Right ventricle myocardium inferior (tissue), 1 donor: ENCODE measurements at regions not wholly inside any gene's neighbourhood (a gene's known extent, or its start where the extent isn't known, plus 50 kb on each side); places are given as distances from the start of the nearest gene placed in this dataset.

Experiments used
- ATAC-seq: fragments of 200-7000 bp; cut with Tn5 transposase; one replicate; pipeline ENCODE4 v1.9.1; 2020; ENCODE audit warnings: mild to moderate bottlenecking, moderate library complexity
- DNase-seq: peaks from one replicate; pipeline ENCODE4 v3.0.0; 2021; ENCODE audit errors: missing footprints
- intact Hi-C: fragments of 100-400 bp; cut with DNase I; formaldehyde crosslinking; loops from one replicate; pipeline ENCODE4 v1.11.0; 2022
- donor health status: DM: no; HTN: yes; CAD: no; lungs with severe emphysema.

DNA sequence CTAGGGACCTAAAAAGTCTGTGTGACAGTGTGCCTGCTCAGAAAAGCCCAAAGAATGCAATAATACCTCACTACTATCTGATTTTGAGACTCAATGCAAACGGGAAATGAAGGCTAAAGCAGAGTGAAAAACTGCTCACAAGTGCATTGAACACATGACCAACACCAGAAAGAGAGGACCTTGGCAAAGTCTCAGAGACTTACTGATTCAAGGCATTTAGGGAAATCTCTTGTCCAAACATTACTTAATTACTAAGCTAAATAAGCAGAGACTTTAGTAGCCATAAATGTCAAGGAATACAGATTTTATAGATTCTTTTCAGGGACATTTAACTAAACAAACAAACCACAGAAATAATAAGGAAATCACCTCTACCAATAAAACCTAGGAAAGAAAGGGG lies 916.0 kb downstream of the FSTL5 start:
- intact Hi-C loops = no loop called here
- ATAC-seq = no peak

DNA sequence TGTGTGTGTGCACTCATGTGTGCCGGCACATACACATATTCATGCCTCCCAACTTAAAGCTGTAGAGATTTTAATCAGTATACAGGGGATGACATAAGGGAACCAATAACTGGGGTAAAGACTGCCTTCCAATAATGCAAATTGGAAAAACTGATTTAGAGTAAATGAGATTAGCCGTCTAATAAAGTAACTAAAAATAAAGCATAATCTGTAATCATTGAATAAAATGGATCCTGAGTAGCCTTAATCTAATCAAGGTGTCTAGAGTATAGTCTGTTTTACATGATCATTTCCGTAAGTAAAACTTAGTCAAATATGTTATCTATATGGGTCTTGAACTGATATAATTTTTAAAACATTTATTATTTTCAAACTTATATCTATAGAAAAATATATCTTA lies 925.8 kb downstream of the FSTL5 start:
- intact Hi-C loops = no loop called here
- ATAC-seq (no peak), DNase-seq (no peak)

More for the DNA sequence above, 916.0 kb downstream of the FSTL5 start:
- no peak for DNase-seq

DNA sequence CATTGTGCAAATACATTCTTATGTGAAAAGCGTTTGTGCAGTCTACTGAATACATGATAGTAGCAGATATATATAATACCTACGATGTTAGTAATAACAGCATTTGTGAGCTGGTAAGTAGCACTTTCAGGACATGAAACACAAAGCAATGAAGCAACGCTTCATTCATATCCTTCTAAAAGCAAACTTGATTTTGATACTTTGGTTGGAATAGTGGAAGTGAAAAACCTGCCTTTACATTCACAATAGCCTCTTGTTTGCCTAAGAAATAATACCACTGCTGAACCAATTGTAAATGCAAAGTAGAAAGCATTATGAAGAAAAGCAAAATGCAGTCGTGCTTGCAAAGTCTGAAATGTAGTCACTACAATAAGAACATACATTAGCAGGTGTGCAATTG lies 926.3 kb downstream of the FSTL5 start:
- intact Hi-C loops = no loop called here
- ATAC-seq (no peak), DNase-seq (no peak)

DNA sequence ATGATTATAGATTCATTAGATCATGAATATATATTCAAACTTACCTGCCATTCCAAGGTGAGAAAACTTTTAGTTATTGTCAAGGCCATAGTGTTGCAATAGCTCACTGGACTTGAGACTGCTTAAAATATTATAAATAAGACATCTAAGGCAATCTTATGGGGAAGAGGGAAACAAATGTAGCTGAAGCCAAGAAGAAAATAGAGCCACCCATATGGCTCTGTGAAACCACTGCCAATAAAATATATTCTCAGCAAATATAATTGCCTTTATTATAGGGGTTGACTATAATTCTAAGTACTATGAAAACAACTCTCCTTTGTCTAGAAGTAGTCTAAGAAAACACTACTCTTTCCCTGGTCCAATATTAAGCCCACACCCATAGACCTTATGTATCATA lies 938.5 kb downstream of the FSTL5 start:
- DNase-seq = no peak
- ATAC-seq = no peak
- intact Hi-C loops = no loop called here

DNA sequence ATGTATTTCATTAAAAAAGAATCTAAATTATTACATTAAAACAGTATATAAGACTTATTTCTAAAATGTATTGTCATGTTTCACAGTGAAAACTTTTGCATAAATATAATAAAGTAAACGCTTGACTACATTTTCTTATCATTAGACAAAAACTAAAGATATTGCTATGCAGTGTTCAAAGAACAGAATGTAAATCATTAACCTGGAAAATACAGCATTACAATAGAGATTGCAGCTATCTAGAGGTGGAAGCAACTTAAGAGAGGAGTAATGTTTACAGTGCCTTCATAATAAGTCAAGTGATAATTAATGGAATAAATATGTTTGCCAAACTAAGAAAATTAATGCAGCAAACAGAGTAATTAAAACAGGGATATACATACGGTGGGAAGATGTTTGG lies 940.9 kb downstream of the FSTL5 start:
- no peak for DNase-seq
- no peak for ATAC-seq
- intact Hi-C loops = no loop called here

DNA sequence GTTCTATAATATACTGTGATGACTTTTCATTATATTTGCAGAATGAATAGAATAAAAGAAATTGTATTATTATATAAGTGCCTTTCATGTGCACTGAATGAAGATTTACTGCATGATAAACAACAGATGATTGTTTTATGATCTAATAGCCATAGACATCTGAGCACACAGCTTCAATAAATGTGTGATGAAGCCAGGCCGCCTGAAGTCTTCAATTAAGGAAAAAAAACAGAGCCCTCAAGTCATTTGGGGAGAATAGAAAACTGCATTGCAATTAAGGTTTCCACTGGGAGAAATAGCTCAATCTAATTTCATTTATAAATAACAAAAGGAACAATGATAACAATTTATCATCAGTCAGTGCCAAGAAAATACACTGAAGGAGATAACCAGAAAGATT lies 955.2 kb downstream of the FSTL5 start:
- intact Hi-C loops = no loop called here
- ATAC-seq (no peak), DNase-seq (no peak)

DNA sequence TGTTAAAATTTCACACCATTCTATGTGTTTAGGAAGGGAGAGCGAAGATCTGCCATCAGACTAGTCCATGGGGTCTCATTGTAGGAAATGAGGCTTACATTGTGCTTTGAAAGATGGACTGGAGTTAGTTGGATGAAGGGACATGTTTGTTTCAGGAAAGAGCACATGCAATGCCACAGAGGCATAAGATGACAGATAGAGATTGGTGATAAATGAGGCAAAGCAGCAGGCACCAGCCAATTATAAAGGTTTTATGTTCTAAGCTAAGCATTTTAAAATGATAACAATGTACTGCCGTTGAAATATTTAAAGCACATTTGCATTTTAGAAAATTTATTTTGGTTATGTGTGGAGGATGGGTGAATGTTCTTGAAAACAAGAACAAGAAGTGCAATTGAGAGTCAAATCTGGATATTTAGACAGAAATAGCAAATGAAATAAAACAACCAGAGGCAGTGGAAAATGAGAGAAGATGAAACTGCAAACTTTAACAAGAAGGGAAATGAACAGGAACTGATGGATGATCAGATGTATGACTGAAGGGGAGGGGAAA lies 957.2 kb downstream of the FSTL5 start:
- no peak for DNase-seq
- intact Hi-C loops = no loop called here
- no peak for ATAC-seq

DNA sequence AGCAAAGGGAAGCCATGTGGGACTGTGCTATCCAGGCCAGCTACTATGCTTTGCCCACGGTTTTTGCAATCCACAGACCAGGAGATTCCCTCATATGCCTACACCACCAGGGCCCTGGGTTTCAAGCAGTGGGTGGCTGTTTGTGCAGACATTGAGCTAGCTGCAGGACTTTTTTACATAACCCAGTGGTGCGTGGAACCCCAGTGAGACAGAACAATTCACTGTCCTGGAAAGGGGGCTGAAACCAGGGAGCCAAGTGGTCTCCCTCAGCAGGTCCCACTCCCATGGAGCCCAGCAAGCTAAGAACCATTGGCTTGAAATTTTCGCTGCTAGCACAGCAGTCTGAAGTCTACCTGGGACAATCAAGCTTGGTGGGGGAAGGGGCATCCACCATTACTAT lies 959.9 kb downstream of the FSTL5 start:
- no peak for DNase-seq
- intact Hi-C loops = no loop called here
- ATAC-seq = no peak

DNA sequence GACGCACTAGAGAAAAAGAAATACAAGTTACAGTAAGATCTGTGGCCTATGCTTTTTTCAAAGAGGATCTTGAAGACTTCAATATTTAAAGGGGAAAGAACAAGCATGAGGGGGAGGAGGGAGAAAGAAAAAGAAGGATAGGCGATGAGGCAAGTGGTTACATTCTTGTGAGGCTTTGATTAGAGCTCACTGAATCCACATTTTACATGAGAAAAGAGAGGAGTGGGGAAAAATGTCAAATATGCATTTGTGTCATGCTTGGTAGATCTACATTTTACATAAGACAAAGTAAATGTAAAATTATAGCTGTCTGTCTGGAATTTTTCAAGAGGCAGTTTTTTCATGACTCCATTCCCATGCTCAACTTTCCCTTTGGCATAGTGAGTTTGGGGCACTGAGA lies 965.9 kb downstream of the FSTL5 start:
- intact Hi-C loops = no loop called here
- ATAC-seq (no peak), DNase-seq (no peak)

DNA sequence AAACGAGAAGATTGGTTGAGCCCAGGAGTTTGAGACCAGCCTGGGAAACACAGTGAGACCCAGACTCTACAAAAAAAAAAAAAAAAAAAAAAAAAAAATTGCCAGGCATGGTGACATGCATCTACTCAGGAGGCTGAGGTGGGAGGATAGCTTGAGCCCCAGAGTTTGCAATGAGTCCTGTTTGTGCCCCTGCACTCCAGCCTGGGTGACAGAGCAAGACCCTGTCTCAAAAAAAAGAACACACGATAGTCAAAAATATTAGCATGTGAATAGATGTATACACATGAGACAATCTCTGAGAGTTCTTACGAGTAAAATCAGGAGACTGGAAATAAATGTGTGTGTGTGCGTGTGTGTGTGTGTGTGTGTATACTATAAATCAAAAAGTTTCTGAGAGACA lies 966.3 kb downstream of the FSTL5 start:
- intact Hi-C loops = no loop called here
- ATAC-seq = no peak
- DNase-seq = no peak

DNA sequence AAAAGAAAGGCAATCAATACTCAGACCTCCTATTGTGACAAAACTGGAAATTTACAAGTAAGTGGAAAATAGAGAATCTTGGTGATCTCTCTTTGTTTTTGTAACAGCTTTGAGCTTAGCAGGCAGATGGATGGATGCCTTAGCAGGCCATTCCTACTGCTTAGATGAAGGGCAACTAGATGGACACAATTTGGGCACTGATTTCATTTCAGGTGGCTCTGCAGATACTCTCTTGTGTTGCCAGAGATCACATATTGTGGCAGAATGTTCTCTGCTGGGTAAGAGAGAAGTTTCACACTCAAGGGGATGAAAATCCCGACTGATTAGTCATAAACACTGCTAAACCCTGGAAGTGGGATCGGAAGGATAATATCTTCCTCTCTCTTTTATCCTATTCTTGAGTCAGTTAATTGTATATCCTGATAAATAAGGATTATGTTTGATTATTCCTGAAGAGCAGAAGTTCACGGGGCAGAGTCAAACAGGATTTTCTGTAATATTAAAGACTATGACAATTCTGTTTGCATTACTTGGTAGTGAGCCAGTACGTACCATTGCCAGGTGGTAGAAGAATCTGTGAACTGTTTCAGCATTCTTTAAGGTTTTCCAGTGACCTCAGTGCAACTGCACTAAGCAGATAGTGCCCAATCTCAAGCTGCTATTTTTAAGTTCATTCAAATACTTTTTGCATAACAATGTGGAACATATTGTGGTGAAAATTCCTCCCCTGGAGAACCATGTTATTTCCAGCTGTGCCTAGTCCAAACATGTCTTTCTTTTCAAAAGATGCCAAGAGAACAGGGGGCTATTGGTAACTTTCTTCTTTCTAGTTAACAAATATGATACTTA lies 974.3 kb downstream of the FSTL5 start:
- ATAC-seq (no peak), DNase-seq (no peak)
- intact Hi-C loops = no loop called here

DNA sequence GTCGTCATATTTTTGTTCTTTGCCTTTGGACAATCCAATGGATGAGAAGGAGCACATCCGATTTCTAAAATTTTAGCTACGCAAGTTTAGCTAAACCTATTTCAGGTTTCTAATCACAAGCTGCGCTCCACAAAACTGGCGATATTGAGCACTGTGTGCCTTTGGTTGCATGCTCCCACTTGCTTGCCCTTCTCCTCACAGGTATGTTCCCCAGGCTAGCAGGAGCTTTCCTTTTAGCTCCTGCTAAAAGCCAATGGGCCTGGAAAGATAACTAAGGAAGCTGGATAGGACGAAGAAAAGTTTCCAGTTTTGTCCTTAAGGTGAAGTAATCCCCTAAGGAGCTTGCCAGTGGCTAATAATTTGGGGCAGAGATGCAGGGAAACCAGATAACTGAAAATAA lies 975.2 kb downstream of the FSTL5 start:
- ATAC-seq (no peak), DNase-seq (no peak)
- intact Hi-C loops = no loop called here

DNA sequence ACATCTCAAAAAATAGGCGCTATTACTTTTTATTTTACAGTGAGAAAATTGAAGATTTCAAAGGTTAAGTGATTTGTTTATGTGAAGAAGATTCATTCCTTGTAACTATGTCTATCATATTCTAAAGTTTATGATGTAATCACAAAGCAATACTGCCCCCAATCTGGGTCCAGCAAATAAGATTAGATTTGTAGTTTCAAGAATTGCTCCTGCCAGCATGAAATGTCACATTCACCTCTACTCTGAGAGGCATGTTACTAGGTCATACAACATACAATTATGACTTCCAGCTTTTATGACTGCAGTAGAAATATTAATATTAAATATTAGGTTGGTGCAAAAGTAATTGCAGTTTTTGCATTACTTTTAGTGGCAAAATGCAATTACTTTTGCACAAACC lies 976.2 kb downstream of the FSTL5 start:
- ATAC-seq = no peak
- intact Hi-C loops = no loop called here
- DNase-seq = no peak

DNA sequence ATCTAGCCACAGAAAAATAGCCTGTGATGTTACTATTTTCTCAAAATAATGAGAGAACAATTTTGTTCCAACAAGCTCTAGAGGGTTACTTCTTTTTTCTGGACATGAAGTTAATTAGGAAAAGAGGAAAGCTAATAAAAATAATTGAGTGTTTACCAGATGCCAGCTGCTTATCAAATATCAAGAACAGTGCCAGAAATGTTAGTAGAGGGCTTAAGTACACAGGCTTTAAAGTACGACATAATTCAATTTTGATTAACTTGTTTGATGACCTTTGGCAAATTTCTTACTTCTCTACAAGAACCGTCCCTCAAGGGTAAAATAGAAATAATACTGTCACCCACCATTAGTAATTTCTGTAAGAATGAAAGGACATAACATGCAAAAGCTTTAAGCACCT lies 977.0 kb downstream of the FSTL5 start:
- DNase-seq = no peak
- intact Hi-C loops = no loop called here
- ATAC-seq = no peak

DNA sequence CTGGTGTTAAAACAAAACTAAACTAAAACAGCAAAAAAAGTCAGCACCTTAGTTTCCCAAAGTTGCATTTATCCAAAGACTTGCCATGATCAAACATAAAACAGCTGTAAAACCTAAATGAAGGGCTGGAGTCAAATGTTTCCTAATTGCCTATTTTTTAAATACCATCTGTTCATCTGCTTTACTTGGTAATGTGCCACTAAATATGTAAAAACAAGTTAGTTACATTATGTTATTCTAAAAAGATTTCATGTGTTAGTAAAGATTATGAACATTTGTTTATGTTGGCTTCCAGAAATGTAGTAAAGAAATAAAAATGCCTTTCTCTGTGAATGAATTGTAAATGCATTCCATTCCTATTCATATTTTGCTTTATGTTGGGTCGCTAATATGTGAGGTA lies 977.8 kb downstream of the FSTL5 start:
- DNase-seq = no peak
- intact Hi-C loops = no loop called here
- ATAC-seq = no peak

DNA sequence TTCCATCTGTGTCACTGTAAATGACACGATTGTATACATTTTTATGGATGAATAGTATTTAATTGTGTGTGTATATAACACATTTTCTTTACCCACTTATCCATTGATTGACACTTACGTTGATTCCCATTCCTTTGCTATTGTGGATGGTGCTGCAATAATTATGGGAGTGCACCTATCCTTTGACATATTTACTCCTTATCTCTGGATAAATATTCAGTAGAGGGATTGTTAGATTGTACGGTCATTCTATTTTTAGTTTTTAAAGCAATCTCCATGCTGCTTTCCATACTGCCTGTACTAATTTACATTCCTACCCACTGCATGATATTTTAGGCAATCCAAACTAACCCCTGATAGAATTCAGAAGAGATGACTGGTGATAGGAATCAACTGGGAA lies 980.1 kb downstream of the FSTL5 start:
- DNase-seq = no peak
- no peak for ATAC-seq
- intact Hi-C loops = no loop called here

DNA sequence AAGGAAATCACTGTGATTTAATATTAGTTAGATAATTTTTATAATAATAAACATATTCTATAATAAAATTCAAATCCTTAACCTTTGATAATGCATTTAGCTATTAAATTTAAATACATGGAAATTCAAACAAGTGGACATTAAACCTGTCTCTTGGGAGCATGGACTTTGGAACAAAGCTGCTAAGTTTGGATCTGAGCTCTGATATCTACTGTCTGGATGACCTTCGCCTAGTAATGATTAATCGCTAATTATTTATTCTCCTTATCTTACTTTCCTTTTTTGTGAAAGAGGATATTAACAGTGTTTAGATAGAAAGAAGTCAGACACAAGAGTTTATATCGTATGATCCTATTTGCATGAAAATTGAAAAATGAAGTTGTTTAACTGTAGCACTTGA lies 980.9 kb downstream of the FSTL5 start:
- ATAC-seq = no peak
- intact Hi-C loops = no loop called here
- DNase-seq = no peak

DNA sequence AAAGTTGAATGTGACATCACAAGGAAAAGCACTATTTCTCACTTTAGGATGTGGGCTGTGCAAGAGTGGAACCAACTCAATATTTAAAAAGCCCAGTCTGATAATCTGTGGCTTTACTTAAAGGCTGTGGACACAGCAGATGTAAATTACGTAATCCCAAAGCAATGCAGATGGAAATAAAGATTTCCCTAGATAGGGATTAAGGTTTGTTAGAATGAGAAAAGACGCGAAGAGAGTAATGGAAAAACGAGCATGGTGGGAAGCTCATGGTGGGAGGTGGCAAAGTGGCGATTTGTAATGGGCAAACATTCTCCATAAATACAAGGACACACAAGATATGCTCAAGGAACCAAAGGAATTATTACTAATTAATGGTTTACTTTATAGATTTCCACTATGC lies 985.5 kb downstream of the FSTL5 start:
- intact Hi-C loops = no loop called here
- no peak for ATAC-seq
- DNase-seq = no peak

DNA sequence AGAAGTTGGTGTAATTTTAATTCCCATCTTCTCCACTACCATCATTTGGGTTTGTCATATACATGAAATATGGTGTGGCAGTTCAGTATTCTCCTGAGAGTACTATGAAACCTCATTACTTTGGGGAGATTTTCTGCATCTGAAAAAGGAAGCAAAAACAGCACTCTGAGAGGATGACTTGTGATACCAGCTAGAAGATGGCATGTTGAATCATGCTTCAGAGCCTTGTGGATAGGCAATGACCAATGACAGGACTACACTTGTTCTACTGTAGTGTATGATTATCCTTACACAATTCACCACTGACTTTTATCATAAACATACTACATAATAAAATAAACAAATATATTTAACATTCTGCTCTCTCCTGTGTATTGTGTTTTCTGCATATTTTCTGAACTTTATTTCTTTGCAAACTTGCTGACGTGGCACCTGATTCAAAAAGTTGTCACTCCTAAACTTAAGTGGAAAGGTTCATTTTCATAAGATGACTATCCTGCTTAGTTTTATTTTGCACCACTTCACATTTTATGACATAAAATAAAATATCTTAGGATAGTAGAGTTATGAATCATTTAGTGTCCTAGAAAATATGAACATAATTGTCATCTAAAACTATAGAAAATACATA lies 991.3 kb downstream of the FSTL5 start:
- intact Hi-C loops = no loop called here
- ATAC-seq (no peak), DNase-seq (no peak)

DNA sequence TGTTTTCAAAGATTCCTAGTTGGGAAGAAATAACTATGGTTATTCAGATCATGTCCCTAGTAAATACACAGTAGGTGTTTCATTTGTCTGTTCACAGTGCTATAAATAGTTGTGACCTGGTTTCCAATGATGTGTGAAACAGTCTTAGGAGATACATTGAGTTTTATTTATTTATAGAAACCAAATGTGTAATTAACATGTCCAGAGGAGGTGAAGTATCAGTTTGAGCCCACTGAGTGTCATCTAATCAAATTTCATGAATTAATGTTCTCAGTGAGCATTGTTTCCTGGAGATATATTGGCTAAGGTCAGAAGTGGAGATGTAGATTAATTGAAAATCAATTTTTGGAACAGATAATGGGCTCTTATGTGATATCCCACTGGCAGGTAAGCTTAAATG lies 996.3 kb downstream of the FSTL5 start:
- intact Hi-C loops = no loop called here
- ATAC-seq (no peak), DNase-seq (no peak)

DNA sequence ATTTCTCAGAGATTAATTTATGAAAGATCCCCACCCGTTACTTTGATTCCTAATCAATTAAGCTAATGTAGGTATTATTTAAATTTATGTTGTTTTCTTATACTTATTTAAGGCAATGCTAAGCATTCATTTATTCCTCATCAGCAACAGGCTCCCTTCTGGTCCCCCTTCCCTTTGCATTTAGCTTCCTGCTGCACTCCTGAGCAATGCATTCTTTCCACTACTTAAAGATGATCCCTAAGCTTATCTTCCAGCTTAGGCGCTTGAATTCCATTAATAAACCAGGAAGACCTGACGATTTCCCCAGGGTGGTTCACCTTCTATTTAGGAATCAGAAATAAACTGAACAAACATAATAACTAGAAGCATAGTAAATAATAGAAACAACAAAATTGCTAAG lies 1003.1 kb downstream of the FSTL5 start:
- intact Hi-C loops = no loop called here
- DNase-seq (no peak), ATAC-seq (no peak)
